ENCODE measurements at regions not wholly inside any gene's neighbourhood (a gene's known extent, or its start where the extent isn't known, plus 50 kb on each side); places are given as distances from the start of the nearest gene placed in this dataset.

DNA sequence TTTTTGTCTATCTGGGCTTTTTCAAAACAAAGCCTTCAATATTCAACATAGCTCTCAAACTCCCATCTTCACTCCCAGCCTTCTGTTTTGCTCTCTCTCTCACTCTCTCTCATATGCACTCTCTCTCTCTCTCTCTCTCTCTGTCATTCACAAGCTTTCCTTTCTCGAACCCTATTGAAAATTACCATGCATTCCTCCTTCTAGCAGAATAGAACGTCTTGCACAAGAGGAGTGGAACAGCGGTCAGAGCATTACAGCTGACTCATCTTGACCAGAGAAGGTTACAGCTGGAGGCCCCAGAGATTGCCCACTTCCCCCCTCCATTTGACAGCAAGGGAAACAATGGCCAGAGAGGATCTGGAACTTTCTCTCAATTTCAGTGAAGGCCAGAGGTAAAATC, 51.0 kb upstream of the LIFR start:
- Histone ChIP-seq H3K27me3 (ENCODE audit: control insufficient read depth in 1 of 2, insufficient read depth in 2 of 2, low read length in 2 of 2) (0 out of 5 replicates have a peak, but pooled peaks cover 0 to under 1% of the 10 kb centered on the region in 2 experiments), H3K9ac (ENCODE audit: insufficient read depth, low read depth, low read length) (no peak overlapping the region), H3K4me2 (ENCODE audit: low read depth, low read length) (no peak overlapping the region), H4K20me1 (ENCODE audit: insufficient read depth, low read length) (no peaks in the 10 kb centered on the region), H3K4me3 (replicated peaks in 1 of 3; ENCODE audit: insufficient read depth in 1 of 3, low read depth in 2 of 3, low read length in 3 of 3) (no peak overlapping the region), H3K36me3 (replicated peaks in 1 of 2; ENCODE audit: control insufficient read depth in 1 of 2, insufficient read depth in 2 of 2, low read length in 2 of 2) (no peaks in the 10 kb centered on the region), H3K4me1 (ENCODE audit: insufficient read depth, low read length) (no peaks in the 10 kb centered on the region), H3K27ac (ENCODE audit: extremely low read length, insufficient read depth, low read length) (no peak overlapping the region), H2AFZ (ENCODE audit: low read length) (no peak overlapping the region), H3K9me3 (ENCODE audit: low read length) (no peaks in the 10 kb centered on the region), H3K79me2 (ENCODE audit: insufficient read depth, low read length) (no peaks in the 10 kb centered on the region)
- POLR2A ChIA-PET = no interaction called here
- 7% methylated on average over 3 of the region's 3 CpGs for WGBS (ENCODE audit: low lambda C conversion rate)
- FAIRE-seq (no peak), ATAC-seq (no peak), DNase-seq (ENCODE audit: low spot score) (no peak)
- intact Hi-C loops (cut with micrococcal nuclease; ENCODE audit: unreplicated experiment) (no loop called here), in situ Hi-C loops (cut with HindIII; ENCODE audit: extremely low pct_ligation_motif_present, low pct_unique_long_range_greater_than_20kb) (no loop called here)
- CTCF ChIA-PET (ENCODE audit: low intra/inter-chr PET ratio, low total read pairs) = no interaction called here
- no peak for TF ChIP-seq CBX5 (CRISPR knock-in tag; IDR thresholded peaks at IDR 0.05; ENCODE audit: borderline replicate concordance)
- TF ChIP-seq CEBPB (IDR thresholded peaks at IDR 0.05; ENCODE audit: borderline replicate concordance, low read depth, low read length) = peak; percentile 33; the same call in 1 of the 2 replicates
- TF ChIP-seq FOXM1 (CRISPR knock-in tag; IDR thresholded peaks at IDR 0.05) = no peak
- no peak for TF ChIP-seq ZFP41 (CRISPR knock-in tag; IDR thresholded peaks at IDR 0.05; ENCODE audit: borderline replicate concordance)
- TF ChIP-seq ZNF850 (CRISPR knock-in tag; conservative IDR thresholded peaks at IDR 0.05) = no peak
- TF ChIP-seq FOXJ3 (CRISPR knock-in tag; IDR thresholded peaks at IDR 0.05; ENCODE audit: borderline replicate concordance) = no peak
- TF ChIP-seq RFX5 (IDR thresholded peaks at IDR 0.05; ENCODE audit: low read depth, low read length) = no peak
- TF ChIP-seq LCORL (IDR thresholded peaks at IDR 0.05) = no peak
- no peak for TF ChIP-seq LCORL (CRISPR knock-in tag; IDR thresholded peaks at IDR 0.05)
- no TSS peak for BruUV-seq (replicated peaks)

DNA sequence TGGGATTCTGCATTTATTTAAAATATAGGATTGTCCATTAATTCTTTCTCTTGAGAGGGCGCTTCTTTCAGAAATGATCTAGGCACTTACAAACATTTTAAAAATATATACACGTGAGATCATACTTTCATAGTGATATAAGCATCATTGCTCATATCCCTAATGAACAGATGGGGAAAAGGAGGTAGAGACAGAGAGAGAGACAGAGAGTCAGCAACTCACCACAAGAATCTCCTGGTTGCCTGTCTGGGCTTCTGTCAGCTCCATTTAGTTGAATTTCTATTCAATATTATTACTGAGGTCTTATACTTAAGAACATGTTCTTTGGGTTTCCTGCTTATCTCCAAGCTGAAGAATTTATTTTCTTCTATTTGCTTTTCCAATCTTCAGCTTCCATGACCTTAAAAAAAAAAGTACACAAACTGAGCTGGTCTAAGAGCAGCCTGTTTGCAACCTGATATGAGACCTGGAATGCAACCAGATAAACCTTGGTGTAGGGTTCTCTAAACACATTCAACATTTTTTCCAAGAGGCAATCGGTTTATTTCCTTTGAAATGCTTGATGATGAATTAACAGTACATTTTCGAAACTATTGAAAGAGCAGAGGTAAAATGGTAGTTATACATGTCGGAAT, 51.6 kb upstream of the LIFR start:
- CTCF ChIA-PET (ENCODE audit: low intra/inter-chr PET ratio, low total read pairs) = no interaction called here
- H3K4me2 ChIP-seq (ENCODE audit: low read depth, low read length) = no peak overlapping the region
- H3K9ac ChIP-seq (ENCODE audit: insufficient read depth, low read depth, low read length) = no peak overlapping the region
- 26% methylated on average over 5 of the region's 5 CpGs for WGBS (ENCODE audit: low lambda C conversion rate)
- ATAC-seq (no peak), FAIRE-seq (no peak), DNase-seq (ENCODE audit: low spot score) (peak; percentile 6)
- no peak overlapping the region for H3K27ac ChIP-seq (ENCODE audit: extremely low read length, insufficient read depth, low read length)
- POLR2A ChIA-PET = no interaction called here
- intact Hi-C loops (cut with micrococcal nuclease; ENCODE audit: unreplicated experiment) (no loop called here), in situ Hi-C loops (cut with HindIII; ENCODE audit: extremely low pct_ligation_motif_present, low pct_unique_long_range_greater_than_20kb) (no loop called here)
- no peak for TF ChIP-seq ZNF670 (CRISPR knock-in tag; IDR thresholded peaks at IDR 0.05; ENCODE audit: borderline replicate concordance)
- H3K4me1 ChIP-seq (ENCODE audit: insufficient read depth, low read length) = no peaks in the 10 kb centered on the region
- no peak overlapping the region for H2AFZ ChIP-seq (ENCODE audit: low read length)
- H3K9me3 ChIP-seq (ENCODE audit: low read length) = no peaks in the 10 kb centered on the region
- no peaks in the 10 kb centered on the region for H4K20me1 ChIP-seq (ENCODE audit: insufficient read depth, low read length)
- no peaks in the 10 kb centered on the region for H3K79me2 ChIP-seq (ENCODE audit: insufficient read depth, low read length)
- no TSS peak for BruUV-seq (replicated peaks)
- no peaks in the 10 kb centered on the region for H3K36me3 ChIP-seq (replicated peaks in 1 of 2; ENCODE audit: control insufficient read depth in 1 of 2, insufficient read depth in 2 of 2, low read length in 2 of 2)
- no peak overlapping the region for H3K4me3 ChIP-seq (replicated peaks in 1 of 3; ENCODE audit: insufficient read depth in 1 of 3, low read depth in 2 of 3, low read length in 3 of 3)
- H3K27me3 ChIP-seq (ENCODE audit: control insufficient read depth in 1 of 2, insufficient read depth in 2 of 2, low read length in 2 of 2) = 0 out of 5 replicates have a peak, but pooled peaks cover 0 to 3% of the 10 kb centered on the region in 2 experiments
